ENCODE measurements at regions not wholly inside any gene's neighbourhood (a gene's known extent, or its start where the extent isn't known, plus 50 kb on each side); places are given as distances from the start of the nearest gene placed in this dataset.
A peak's percentile ranks its signal among the peaks of the same experiment; 100 is the strongest.
"Not testable (repeated sequence)": the region's sequence is repeated elsewhere in the genome, so short reads cannot be mapped to it uniquely, and the experiment has no call there.

- DNase-seq, result no peak
Observed at GRCh38 chr9:3773362-3774060, 247.7 kb upstream of the RFX3 start.

GRCh38 chr9:3769646-3770045, 243.8 kb upstream of the RFX3 start:
- no peak for DNase-seq

- DNase-seq, result no peak
Observed at GRCh38 chr9:3768712-3769457, 243.1 kb upstream of the RFX3 start.

GRCh38 chr9:3768286-3768685, 242.5 kb upstream of the RFX3 start:
- no peak for DNase-seq

GRCh38 chr9:3762076-3762475, 236.3 kb upstream of the RFX3 start:
- no peak for DNase-seq

GRCh38 chr9:3760031-3760430, 234.2 kb upstream of the RFX3 start:
- peak; percentile 16 for DNase-seq

- DNase-seq, result peak; percentile 65
Observed at GRCh38 chr9:3758816-3759576, 233.2 kb upstream of the RFX3 start.

- DNase-seq, result no peak
Observed at GRCh38 chr9:3756071-3756470, 230.3 kb upstream of the RFX3 start.

- peak; percentile 45 for DNase-seq
Observed at GRCh38 chr9:3751125-3751758, 225.4 kb upstream of the RFX3 start.

- no peak for DNase-seq
Observed at GRCh38 chr9:3750321-3750720, 224.5 kb upstream of the RFX3 start.

GRCh38 chr9:3746296-3747275, 220.8 kb upstream of the RFX3 start:
- DNase-seq, result peak; percentile 13

GRCh38 chr9:3743901-3744413, 218.2 kb upstream of the RFX3 start:
- no peak for DNase-seq

- no peak for DNase-seq
Observed at GRCh38 chr9:3742586-3742985, 216.8 kb upstream of the RFX3 start.

- no peak for DNase-seq
Observed at GRCh38 chr9:3741729-3742128, 215.9 kb upstream of the RFX3 start.

- no peak for DNase-seq
Observed at GRCh38 chr9:3740690-3741419, 215.1 kb upstream of the RFX3 start.

- no peak for DNase-seq
Observed at GRCh38 chr9:3736161-3736560, 210.4 kb upstream of the RFX3 start.

- no peak for DNase-seq
Observed at GRCh38 chr9:3735251-3735650, 209.4 kb upstream of the RFX3 start.

GRCh38 chr9:3733527-3734262, 207.9 kb upstream of the RFX3 start:
- DNase-seq, result not testable (repeated sequence)

GRCh38 chr9:3733039-3733408, 207.2 kb upstream of the RFX3 start:
- no peak for DNase-seq
